Gastroesophageal sphincter (tissue), 4 donors: ENCODE measurements at regions not wholly inside any gene's neighbourhood (a gene's known extent, or its start where the extent isn't known, plus 50 kb on each side); places are given as distances from the start of the nearest gene placed in this dataset.

Source experiments
- ATAC-seq: fragments of 150-250 bp; one replicate; pipeline ENCODE4 v1.9.1; 2016; ENCODE audit warnings: mild to moderate bottlenecking, moderate library complexity
- H3K27ac ChIP-seq, 4 donors: fragments of 200-600 bp; sonication (generic) in 3 of 4; 1 replicate in 3 of 4; 2 replicates in 1 of 4; pipeline ENCODE4 v1.5.1; 2016 to 2019
- H3K27me3 ChIP-seq: fragments of 200-600 bp; sonication (generic); one replicate; pipeline ENCODE4 v1.5.1; 2019
- H3K36me3 ChIP-seq, 2 donors: fragments of 200-600 bp; sonication (generic); one replicate each; pipeline ENCODE4 v1.5.1; 2019; ENCODE audit warnings: control low read depth in 1 of 2
- H3K4me1 ChIP-seq, 3 donors: fragments of 200-600 bp; sonication (generic); 1 replicate in 2 of 3; 2 replicates in 1 of 3; pipeline ENCODE4 v1.5.1; 2016 to 2019; ENCODE audit warnings: control low read depth in 2 of 3
- H3K4me3 ChIP-seq, 2 donors: fragments of 200-600 bp; sonication (generic); one replicate each; pipeline ENCODE4 v1.5.1; 2019; ENCODE audit warnings: mild to moderate bottlenecking in 1 of 2, moderate library complexity in 1 of 2
- H3K9me3 ChIP-seq, 3 donors: fragments of 200-600 bp; sonication (generic); one replicate each; pipeline ENCODE4 v1.5.1; 2017 to 2019; ENCODE audit warnings: control low read depth in 2 of 3
- CTCF ChIP-seq, 4 experiments: fragments of 200-600 bp in 2 of 4; fragments of 450-650 bp in 2 of 4; sonication (generic) in 1 of 4; IDR thresholded peaks; one replicate each; pipeline ENCODE4 v1.5.1; 2017 to 2019; ENCODE audit warnings: antibody characterized with exemption in 4 of 4, mild to moderate bottlenecking in 2 of 4, moderate library complexity in 2 of 4
- EP300 ChIP-seq: sonication (generic); formaldehyde crosslinking; IDR thresholded peaks from one replicate; pipeline ENCODE4 v1.6.1; 2017; ENCODE audit warnings: antibody characterized with exemption, mild to moderate bottlenecking
- POLR2A ChIP-seq, 2 donors: fragments of 450-650 bp; IDR thresholded peaks; one replicate each; pipeline ENCODE4 v1.6.1; 2017; ENCODE audit warnings: antibody characterized with exemption in 2 of 2, mild to moderate bottlenecking in 2 of 2, moderate library complexity in 1 of 2
- POLR2AphosphoS5 ChIP-seq: sonication (generic); formaldehyde crosslinking; IDR thresholded peaks from one replicate; pipeline ENCODE4 v1.6.1; 2017; ENCODE audit warnings: antibody characterized with exemption
- WGBS, 2 donors: methylation state at CpG; one replicate each; pipeline ENCODE4 v1.1.5; 2018; ENCODE audit warnings: low coverage in 1 of 2; 5-methylcytosine and 5-hydroxymethylcytosine counted together

GRCh38 chr4:157728215-157728614 is 444.6 kb downstream of the GASK1B start:
- no peak overlapping the region for H3K27ac ChIP-seq
- no peak overlapping the region for H3K4me3 ChIP-seq
- H3K9me3 ChIP-seq = no peaks in the 10 kb centered on the region
- H3K4me1 ChIP-seq = no peaks in the 10 kb centered on the region
- 80 to 95% methylated on average over 1 to 3 of the region's 3 CpGs for WGBS, 2 donors
- no peaks in the 10 kb centered on the region for H3K27me3 ChIP-seq
- no peak for ATAC-seq
- H3K36me3 ChIP-seq = no peaks in the 10 kb centered on the region
- TF ChIP-seq EP300 (no peak), POLR2A (IDR thresholded peaks at IDR 0.05) (no peak), POLR2AphosphoS5 (no peak), CTCF (IDR thresholded peaks at IDR 0.05) (no peak)

- TF ChIP-seq CTCF (IDR thresholded peaks at IDR 0.05) (no peak), POLR2A (IDR thresholded peaks at IDR 0.05) (no peak), EP300 (no peak), POLR2AphosphoS5 (no peak)
- H3K4me3 ChIP-seq = no peak overlapping the region
- H3K9me3 ChIP-seq = no peaks in the 10 kb centered on the region
- no peak overlapping the region for H3K27ac ChIP-seq
- no peaks in the 10 kb centered on the region for H3K27me3 ChIP-seq
- ATAC-seq = no peak
- 60 to 90% methylated on average over 2 of the region's 2 CpGs for WGBS, 2 donors
- H3K36me3 ChIP-seq = no peaks in the 10 kb centered on the region
- H3K4me1 ChIP-seq = no peaks in the 10 kb centered on the region
These were observed 445.7 kb downstream of the GASK1B start for GRCh38 chr4:157727163-157727562.

- Histone ChIP-seq H3K27me3 (no peaks in the 10 kb centered on the region), H3K27ac (no peak overlapping the region), H3K36me3 (no peaks in the 10 kb centered on the region), H3K4me1 (no peaks in the 10 kb centered on the region), H3K4me3 (no peak overlapping the region), H3K9me3 (no peaks in the 10 kb centered on the region)
- ATAC-seq = no peak
- TF ChIP-seq POLR2AphosphoS5 (no peak), EP300 (no peak), POLR2A (IDR thresholded peaks at IDR 0.05) (no peak), CTCF (IDR thresholded peaks at IDR 0.05) (no peak)
These were observed 450.7 kb downstream of the GASK1B start for GRCh38 chr4:157722146-157722545.

GRCh38 chr4:157713342-157713741 is 459.5 kb downstream of the GASK1B start:
- TF ChIP-seq CTCF (IDR thresholded peaks at IDR 0.05) = no peak
- TF ChIP-seq EP300 = no peak
- no peak for TF ChIP-seq POLR2AphosphoS5
- no peak for TF ChIP-seq POLR2A (IDR thresholded peaks at IDR 0.05)
- H3K4me1 ChIP-seq = no peaks in the 10 kb centered on the region
- no peaks in the 10 kb centered on the region for H3K36me3 ChIP-seq
- H3K27me3 ChIP-seq = no peaks in the 10 kb centered on the region
- WGBS, 2 donors = 8 to 16% methylated on average over 4 of the region's 4 CpGs
- no peaks in the 10 kb centered on the region for H3K9me3 ChIP-seq
- no peak for ATAC-seq
- no peak overlapping the region for H3K27ac ChIP-seq
- no peak overlapping the region for H3K4me3 ChIP-seq

- Histone ChIP-seq H3K27ac (no peak overlapping the region), H3K4me3 (no peak overlapping the region), H3K36me3 (no peaks in the 10 kb centered on the region), H3K9me3 (no peaks in the 10 kb centered on the region), H3K4me1 (peaks cover 0 to 4% (median 0%) of the 10 kb centered on the region in 3 donors), H3K27me3 (no peaks in the 10 kb centered on the region)
- ATAC-seq = no peak
- TF ChIP-seq CTCF (IDR thresholded peaks at IDR 0.05) = no peak
- 76 to 81% methylated on average over 2 of the region's 2 CpGs for WGBS, 2 donors
These were observed 466.7 kb downstream of the GASK1B start for GRCh38 chr4:157706155-157706554.
